Adrenal gland (tissue), 5 donors: ENCODE measurements at regions not wholly inside any gene's neighbourhood (a gene's known extent, or its start where the extent isn't known, plus 50 kb on each side); places are given as distances from the start of the nearest gene placed in this dataset.

Experiments
- POLR2A ChIP-seq, 2 donors: fragments of 450-650 bp; IDR thresholded peaks; one replicate each; pipeline ENCODE4 v1.6.1; 2017; ENCODE audit warnings: antibody characterized with exemption in 2 of 2, mild to moderate bottlenecking in 2 of 2, moderate library complexity in 1 of 2
- TF ChIP-seq, protein P1 (sequence below), 6 experiments: fragments of 450-650 bp in 4 of 6; fragments of 200-600 bp in 2 of 6; sonication (generic) in 1 of 6; IDR thresholded peaks; 1 replicate in 5 of 6; 2 replicates in 1 of 6; pipeline versions ENCODE4 v1.5.1 to v1.8.0; 2016 to 2021; ENCODE audit warnings: antibody characterized with exemption in 6 of 6, mild to moderate bottlenecking in 2 of 6, moderate library complexity in 1 of 6
- donor health status: DM: no; HTN: no; CAD: no.

DNA sequence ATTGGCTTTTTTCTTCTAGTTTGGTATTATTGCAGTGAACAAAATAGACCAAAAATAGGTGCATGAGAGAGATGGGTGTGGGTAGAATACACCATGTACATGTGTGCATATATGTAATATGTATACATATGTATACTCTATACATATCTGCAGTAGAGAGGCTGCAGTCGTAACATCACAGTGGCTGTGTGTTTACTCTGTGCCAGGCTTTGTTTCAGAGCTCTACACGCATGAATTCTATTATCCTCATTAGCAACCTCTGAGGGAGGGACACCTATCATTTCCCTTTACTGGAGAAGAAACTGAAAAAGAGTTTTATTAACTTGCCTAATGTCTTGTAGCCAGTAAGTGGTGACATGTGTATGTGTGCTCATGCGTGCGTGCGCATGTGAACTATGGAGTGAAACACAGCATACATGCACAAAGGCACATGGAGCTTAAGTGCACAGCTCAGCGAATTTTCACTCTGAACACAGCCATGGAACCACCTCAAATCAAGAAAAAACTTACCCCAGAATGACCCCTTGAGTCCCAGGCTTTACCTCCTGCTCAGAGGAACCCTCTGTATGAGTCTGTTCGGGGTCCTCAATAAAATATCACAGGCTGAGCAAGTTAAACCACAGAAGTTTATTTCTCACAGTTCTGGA, 452.5 kb downstream of the CDH26 start:
- TF ChIP-seq, protein P1, sequence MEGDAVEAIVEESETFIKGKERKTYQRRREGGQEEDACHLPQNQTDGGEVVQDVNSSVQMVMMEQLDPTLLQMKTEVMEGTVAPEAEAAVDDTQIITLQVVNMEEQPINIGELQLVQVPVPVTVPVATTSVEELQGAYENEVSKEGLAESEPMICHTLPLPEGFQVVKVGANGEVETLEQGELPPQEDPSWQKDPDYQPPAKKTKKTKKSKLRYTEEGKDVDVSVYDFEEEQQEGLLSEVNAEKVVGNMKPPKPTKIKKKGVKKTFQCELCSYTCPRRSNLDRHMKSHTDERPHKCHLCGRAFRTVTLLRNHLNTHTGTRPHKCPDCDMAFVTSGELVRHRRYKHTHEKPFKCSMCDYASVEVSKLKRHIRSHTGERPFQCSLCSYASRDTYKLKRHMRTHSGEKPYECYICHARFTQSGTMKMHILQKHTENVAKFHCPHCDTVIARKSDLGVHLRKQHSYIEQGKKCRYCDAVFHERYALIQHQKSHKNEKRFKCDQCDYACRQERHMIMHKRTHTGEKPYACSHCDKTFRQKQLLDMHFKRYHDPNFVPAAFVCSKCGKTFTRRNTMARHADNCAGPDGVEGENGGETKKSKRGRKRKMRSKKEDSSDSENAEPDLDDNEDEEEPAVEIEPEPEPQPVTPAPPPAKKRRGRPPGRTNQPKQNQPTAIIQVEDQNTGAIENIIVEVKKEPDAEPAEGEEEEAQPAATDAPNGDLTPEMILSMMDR (IDR thresholded peaks at IDR 0.05), result no peak
- no peak for TF ChIP-seq POLR2A (IDR thresholded peaks at IDR 0.05)
